GM23338 (cell line): ENCODE measurements at regions not wholly inside any gene's neighbourhood (a gene's known extent, or its start where the extent isn't known, plus 50 kb on each side); places are given as distances from the start of the nearest gene placed in this dataset.
"Not testable (repeated sequence)": the region's sequence is repeated elsewhere in the genome, so short reads cannot be mapped to it uniquely, and the experiment has no call there.

Experiments used
- ATAC-seq: fragments of 200-7000 bp; cut with Tn5 transposase; 3 replicates; pipeline ENCODE4 v1.9.1; 2020
- DNase-seq: peaks from one replicate; pipeline ENCODE4 v3.0.0-alpha.2; 2015; ENCODE audit warnings: low spot score
- H2AFZ ChIP-seq: fragments of 200-600 bp; sonication (generic); 2 replicates; pipeline ENCODE4 v1.8.0; 2016; ENCODE audit warnings: antibody characterized with exemption, mild to moderate bottlenecking, moderate library complexity
- H3F3A ChIP-seq: fragments of 200-600 bp; sonication (generic); replicated peaks from 2 replicates; pipeline ENCODE4 v1.8.0; 2017; ENCODE audit warnings: antibody characterized with exemption, mixed run types, low read depth
- H3K27ac ChIP-seq: fragments of 200-600 bp; sonication (generic); 2 replicates; pipeline ENCODE4 v1.6.1; 2016; ENCODE audit warnings: low read depth
- H3K27me3 ChIP-seq: fragments of 200-600 bp; sonication (generic); 2 replicates; pipeline ENCODE4 v1.8.0; 2016; ENCODE audit warnings: mild to moderate bottlenecking, mixed run types, moderate library complexity; ENCODE audit not compliant: insufficient read depth
- H3K36me3 ChIP-seq: fragments of 200-600 bp; sonication (generic); 2 replicates; pipeline ENCODE4 v1.8.0; 2016; ENCODE audit warnings: mild to moderate bottlenecking; ENCODE audit not compliant: insufficient read depth
- H3K4me1 ChIP-seq: fragments of 200-600 bp; sonication (generic); 2 replicates; pipeline ENCODE4 v1.8.0; 2016; ENCODE audit warnings: mild to moderate bottlenecking, moderate library complexity; ENCODE audit not compliant: insufficient read depth
- H3K4me2 ChIP-seq: fragments of 200-600 bp; sonication (generic); 2 replicates; pipeline ENCODE4 v1.7.1; 2017; ENCODE audit warnings: mixed run types
- H3K4me3 ChIP-seq: fragments of 200-600 bp; sonication (generic); 2 replicates; pipeline ENCODE4 v1.6.1; 2016; ENCODE audit warnings: mixed run types
- H3K79me2 ChIP-seq: fragments of 200-600 bp; sonication (generic); replicated peaks from 2 replicates; pipeline ENCODE4 v1.8.0; 2017; ENCODE audit warnings: mild to moderate bottlenecking; ENCODE audit not compliant: insufficient read depth
- H3K9me2 ChIP-seq: fragments of 200-600 bp; sonication (generic); 2 replicates; pipeline ENCODE4 v1.8.0; 2017; ENCODE audit not compliant: insufficient read depth
- H4K20me1 ChIP-seq: fragments of 200-600 bp; sonication (generic); replicated peaks from 2 replicates; pipeline ENCODE4 v1.8.0; 2017; ENCODE audit warnings: mild to moderate bottlenecking; ENCODE audit not compliant: insufficient read depth
- H3K27ac Mint-ChIP-seq: 2 replicates; pipeline ENCODE4 v1.8.0; 2020; ENCODE audit warnings: inconsistent platforms, mild to moderate bottlenecking, moderate library complexity, mixed read lengths
- H3K27me3 Mint-ChIP-seq: 3 replicates; pipeline ENCODE4 v1.8.0; 2022; ENCODE audit warnings: low read depth, mild to moderate bottlenecking, moderate library complexity, mixed read lengths, inconsistent platforms; ENCODE audit not compliant: insufficient read depth, poor library complexity
- H3K36me3 Mint-ChIP-seq: 3 replicates; pipeline ENCODE4 v1.8.0; 2021; ENCODE audit warnings: low read depth, mild to moderate bottlenecking, inconsistent platforms, moderate library complexity, mixed read lengths
- H3K4me1 Mint-ChIP-seq: 3 replicates; pipeline ENCODE4 v1.8.0; 2020; ENCODE audit warnings: mild to moderate bottlenecking, inconsistent platforms, mixed read lengths
- H3K4me3 Mint-ChIP-seq: 3 replicates; pipeline ENCODE4 v1.8.0; 2021; ENCODE audit warnings: moderate library complexity, mild to moderate bottlenecking, inconsistent platforms, mixed read lengths
- H3K9me3 Mint-ChIP-seq: 3 replicates; pipeline ENCODE4 v1.8.0; 2020; ENCODE audit warnings: moderate library complexity, mild to moderate bottlenecking, inconsistent platforms, mixed read lengths
- EZH2phosphoT487 ChIP-seq: fragments of 200-600 bp; sonication (generic); IDR thresholded peaks from one replicate; pipeline ENCODE4 v1.8.1; 2018; ENCODE audit warnings: antibody characterized with exemption; ENCODE audit not compliant: unreplicated experiment
- NANOG ChIP-seq: IDR thresholded peaks from 2 replicates; pipeline ENCODE4 v1.6.1; 2016; ENCODE audit warnings: antibody characterized with exemption, borderline replicate concordance
- POLR2AphosphoS5 ChIP-seq: IDR thresholded peaks from 2 replicates; pipeline ENCODE4 v1.6.1; 2016; ENCODE audit warnings: antibody characterized with exemption, low read depth
- ZNF114 ChIP-seq: fragments of 250-450 bp; sonication (Bioruptor Pico); IDR thresholded peaks from 2 replicates; pipeline ENCODE4 v1.5.0; 2020; ENCODE audit warnings: mild to moderate bottlenecking, moderate library complexity
- ZNF331 ChIP-seq: fragments of 250-450 bp; sonication (Bioruptor Pico); IDR thresholded peaks from 2 replicates; pipeline ENCODE4 v1.5.0; 2020; ENCODE audit warnings: low read depth, mild to moderate bottlenecking, moderate library complexity

GRCh38 chr5:119752921-119753886, 123.8 kb downstream of the FAM170A start:
- Histone ChIP-seq H3K27me3 (no peaks in the 10 kb centered on the region), H3F3A (no peaks in the 10 kb centered on the region), H4K20me1 (no peaks in the 10 kb centered on the region), H3K9me2 (peaks cover 9% of the 10 kb centered on the region; the same call in 1 of the 2 replicates), H3K27ac (no peak overlapping the region), H3K4me2 (no peak overlapping the region), H2AFZ (peak overlapping the region; percentile 20; the same call in 1 of the 2 replicates), H3K4me1 (peaks cover 3% of the 10 kb centered on the region; the same call in 1 of the 2 replicates), H3K79me2 (no peaks in the 10 kb centered on the region), H3K4me3 (no peak overlapping the region), H3K36me3 (no peaks in the 10 kb centered on the region)
- H3K4me1 Mint-ChIP-seq, result peaks cover 10% of the 10 kb centered on the region
- peaks cover 3% of the 10 kb centered on the region; the same call in 1 of the 3 replicates for H3K36me3 Mint-ChIP-seq
- H3K27me3 Mint-ChIP-seq, result no peaks in the 10 kb centered on the region
- DNase-seq, result no peak
- no peak for TF ChIP-seq ZNF331 (CRISPR knock-in tag)
- TF ChIP-seq NANOG, result no peak
- no peak for TF ChIP-seq ZNF114
- TF ChIP-seq POLR2AphosphoS5, result no peak
- no peak for TF ChIP-seq EZH2phosphoT487
- H3K9me3 Mint-ChIP-seq, result peaks cover 3% of the 10 kb centered on the region; the same call in 2 of the 3 replicates
- ATAC-seq, result peak; percentile 44
- H3K27ac Mint-ChIP-seq, result peak overlapping the region; percentile 8; the same call in 1 of the 2 replicates
- no peak overlapping the region for H3K4me3 Mint-ChIP-seq

GRCh38 chr5:119754825-119755224, 125.5 kb downstream of the FAM170A start:
- not testable (repeated sequence) for H3K79me2 ChIP-seq, ATAC-seq, H3K27me3 Mint-ChIP-seq, H3K4me2 ChIP-seq, H3K4me3 Mint-ChIP-seq, H3K4me1 ChIP-seq, H3K27me3 ChIP-seq, H3K4me3 ChIP-seq, H3K36me3 ChIP-seq, H3K27ac Mint-ChIP-seq, DNase-seq, H3F3A ChIP-seq, H3K4me1 Mint-ChIP-seq, H3K27ac ChIP-seq, H2AFZ ChIP-seq, H3K36me3 Mint-ChIP-seq, H4K20me1 ChIP-seq, H3K9me3 Mint-ChIP-seq
- peaks cover 11% of the 10 kb centered on the region; the same call in 1 of the 2 replicates for H3K9me2 ChIP-seq

GRCh38 chr5:119757276-119757675, 127.9 kb downstream of the FAM170A start:
- Mint-ChIP-seq H3K4me1 (peaks cover 10% of the 10 kb centered on the region), H3K27me3 (no peaks in the 10 kb centered on the region), H3K27ac (no peak overlapping the region), H3K4me3 (no peak overlapping the region), H3K36me3 (peaks cover 3% of the 10 kb centered on the region; the same call in 1 of the 3 replicates), H3K9me3 (peaks cover 3% of the 10 kb centered on the region; the same call in 2 of the 3 replicates)
- peaks cover 3% of the 10 kb centered on the region; the same call in 1 of the 2 replicates for H3K4me1 ChIP-seq
- H4K20me1 ChIP-seq, result no peaks in the 10 kb centered on the region
- TF ChIP-seq EZH2phosphoT487, result no peak
- no peak overlapping the region for H3K27ac ChIP-seq
- DNase-seq (no peak), ATAC-seq (no peak)
- no peak overlapping the region for H2AFZ ChIP-seq
- H3K36me3 ChIP-seq, result no peaks in the 10 kb centered on the region
- no peaks in the 10 kb centered on the region for H3K27me3 ChIP-seq
- H3K9me2 ChIP-seq, result peaks cover 7% of the 10 kb centered on the region; the same call in 1 of the 2 replicates
- H3F3A ChIP-seq, result no peaks in the 10 kb centered on the region
- H3K4me3 ChIP-seq, result no peak overlapping the region
- no peaks in the 10 kb centered on the region for H3K79me2 ChIP-seq
- no peak overlapping the region for H3K4me2 ChIP-seq

- DNase-seq, H3K4me3 Mint-ChIP-seq: not testable (repeated sequence)
These were observed 140.6 kb downstream of the FAM170A start for GRCh38 chr5:119769695-119770693.

GRCh38 chr5:119780145-119780544, 150.8 kb downstream of the FAM170A start:
- H3K4me2 ChIP-seq, result peak overlapping the region; percentile 60; the same call in 1 of the 2 replicates
- not testable (repeated sequence) for H3K9me3 Mint-ChIP-seq, H4K20me1 ChIP-seq, H3K27me3 ChIP-seq, ATAC-seq, H3K27ac Mint-ChIP-seq, H3K36me3 ChIP-seq, DNase-seq, H3K27me3 Mint-ChIP-seq, H2AFZ ChIP-seq, H3K4me3 Mint-ChIP-seq, H3K27ac ChIP-seq, H3K4me3 ChIP-seq, H3K9me2 ChIP-seq, H3K4me1 Mint-ChIP-seq, H3F3A ChIP-seq, H3K79me2 ChIP-seq, H3K4me1 ChIP-seq, H3K36me3 Mint-ChIP-seq

More at GRCh38 chr5:119769695-119770693, 140.6 kb downstream of the FAM170A start:
- not testable (repeated sequence) for H3K27me3 ChIP-seq, H3K36me3 Mint-ChIP-seq, H3K9me3 Mint-ChIP-seq, H3K36me3 ChIP-seq, H3K4me1 ChIP-seq, H3K9me2 ChIP-seq, H3K79me2 ChIP-seq, H4K20me1 ChIP-seq, H3K4me1 Mint-ChIP-seq, H3K27me3 Mint-ChIP-seq, H3F3A ChIP-seq, ATAC-seq, H3K4me2 ChIP-seq, H3K27ac Mint-ChIP-seq, H3K4me3 ChIP-seq, H3K27ac ChIP-seq
- H2AFZ ChIP-seq, result peak overlapping the region; percentile 80
